GM23248 (cell line): ENCODE measurements at regions not wholly inside any gene's neighbourhood (a gene's known extent, or its start where the extent isn't known, plus 50 kb on each side); places are given as distances from the start of the nearest gene placed in this dataset.

ENCODE experiments used
- EZH2 ChIP-seq: fragments of 200-600 bp; sonication (generic); IDR thresholded peaks from 2 replicates; pipeline ENCODE4 v1.6.1; 2018; ENCODE audit warnings: antibody characterized with exemption, mild to moderate bottlenecking; ENCODE audit not compliant: insufficient read depth, poor library complexity, severe bottlenecking
- EZH2phosphoT487 ChIP-seq: fragments of 200-600 bp; sonication (generic); IDR thresholded peaks from 2 replicates; pipeline ENCODE4 v1.6.1; 2018; ENCODE audit warnings: antibody characterized with exemption, moderate library complexity, mild to moderate bottlenecking, low read depth; ENCODE audit not compliant: insufficient read depth

DNA sequence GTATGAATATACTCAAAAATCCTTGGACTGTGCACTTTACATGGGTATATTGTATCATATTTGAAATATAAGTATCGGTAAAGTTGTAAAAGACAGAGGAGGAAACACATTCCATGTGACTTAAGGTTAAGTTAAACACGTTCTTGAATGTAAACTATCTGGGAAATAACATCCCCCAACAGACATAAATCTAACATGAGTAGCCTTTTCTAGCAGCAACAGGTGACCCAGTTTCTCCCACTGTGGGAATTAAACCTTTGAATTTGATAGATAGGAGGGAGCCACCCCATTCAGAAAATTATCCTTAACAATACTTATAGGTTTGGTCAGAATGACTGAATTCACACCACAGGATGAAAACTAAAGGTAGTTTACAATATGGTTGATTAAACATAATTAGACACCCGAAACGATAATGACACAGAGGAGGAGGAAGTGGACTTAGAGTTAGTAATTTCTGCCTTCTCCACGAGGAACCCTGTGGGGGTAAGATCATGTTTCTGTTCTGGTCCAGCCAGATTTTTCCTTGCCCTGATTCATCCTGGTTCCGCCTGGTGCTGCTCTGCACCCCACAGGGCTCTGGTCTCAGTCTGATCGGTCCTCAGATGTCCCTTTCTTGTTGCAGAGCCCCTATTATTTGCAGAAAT is 84.6 kb upstream of the DNAH5 start:
- TF ChIP-seq EZH2 (no peak), EZH2phosphoT487 (no peak)
